ENCODE measurements at regions not wholly inside any gene's neighbourhood (a gene's known extent, or its start where the extent isn't known, plus 50 kb on each side); places are given as distances from the start of the nearest gene placed in this dataset.
A peak's percentile ranks its signal among the peaks of the same experiment; 100 is the strongest.

DNA sequence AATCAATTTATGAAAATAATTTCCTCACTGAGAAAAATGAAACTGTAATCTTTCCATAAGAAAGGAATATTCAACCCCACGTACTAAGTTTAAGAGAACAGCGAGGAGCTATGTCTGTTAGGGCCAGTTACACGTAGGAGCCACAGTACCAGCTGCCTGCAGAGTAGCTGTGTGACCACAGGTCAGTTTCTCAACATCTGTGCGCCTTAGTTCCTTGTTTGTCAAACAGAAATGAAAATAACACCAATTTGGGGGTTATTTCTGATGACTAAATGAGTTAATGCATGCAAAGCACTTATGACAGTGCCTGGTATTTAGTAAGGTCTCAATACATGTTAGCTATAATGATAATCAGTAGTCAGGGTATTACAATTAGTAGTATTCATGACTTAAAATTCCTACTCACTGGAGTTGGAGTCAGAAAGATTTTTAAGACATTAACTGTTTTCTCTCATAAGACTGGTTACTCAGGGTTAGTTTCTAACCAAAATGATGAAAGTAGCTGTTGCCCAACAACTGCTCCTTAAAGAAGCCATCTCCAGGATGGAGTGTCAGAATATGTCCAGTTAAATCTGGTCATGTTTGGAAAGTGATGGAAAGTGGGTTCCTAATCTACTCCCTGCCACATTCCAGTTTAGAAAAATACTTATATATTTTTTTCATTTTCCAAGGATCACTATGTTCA lies 85.8 kb upstream of the ZNF648 start:
- no peak for DNase-seq

- DNase-seq, result no peak
Measured at GRCh38 chr1:182146286-182146685, 84.8 kb upstream of the ZNF648 start.

DNA sequence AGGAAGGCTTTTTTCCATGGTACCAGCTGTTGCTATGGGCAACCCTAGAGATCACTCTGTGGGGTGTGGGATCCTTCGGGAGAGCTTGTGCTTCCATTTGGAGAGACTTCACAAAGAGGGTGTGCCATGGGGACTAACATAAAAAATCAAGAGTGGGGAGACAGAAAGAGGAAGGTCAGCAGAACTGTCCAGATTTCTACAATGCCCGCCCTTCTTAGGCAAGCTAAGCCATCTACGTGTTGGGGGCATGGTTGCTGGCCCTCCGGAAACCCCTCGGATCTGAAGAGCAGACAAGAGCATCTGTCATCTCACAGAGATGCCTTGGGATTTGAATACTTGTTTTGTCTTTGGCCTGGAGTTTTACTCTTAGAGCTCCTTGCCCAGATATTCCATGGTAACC lies 83.9 kb upstream of the ZNF648 start:
- no peak for DNase-seq

GRCh38 chr1:182144646-182145030 lies 83.1 kb upstream of the ZNF648 start:
- DNase-seq, result no peak

DNA sequence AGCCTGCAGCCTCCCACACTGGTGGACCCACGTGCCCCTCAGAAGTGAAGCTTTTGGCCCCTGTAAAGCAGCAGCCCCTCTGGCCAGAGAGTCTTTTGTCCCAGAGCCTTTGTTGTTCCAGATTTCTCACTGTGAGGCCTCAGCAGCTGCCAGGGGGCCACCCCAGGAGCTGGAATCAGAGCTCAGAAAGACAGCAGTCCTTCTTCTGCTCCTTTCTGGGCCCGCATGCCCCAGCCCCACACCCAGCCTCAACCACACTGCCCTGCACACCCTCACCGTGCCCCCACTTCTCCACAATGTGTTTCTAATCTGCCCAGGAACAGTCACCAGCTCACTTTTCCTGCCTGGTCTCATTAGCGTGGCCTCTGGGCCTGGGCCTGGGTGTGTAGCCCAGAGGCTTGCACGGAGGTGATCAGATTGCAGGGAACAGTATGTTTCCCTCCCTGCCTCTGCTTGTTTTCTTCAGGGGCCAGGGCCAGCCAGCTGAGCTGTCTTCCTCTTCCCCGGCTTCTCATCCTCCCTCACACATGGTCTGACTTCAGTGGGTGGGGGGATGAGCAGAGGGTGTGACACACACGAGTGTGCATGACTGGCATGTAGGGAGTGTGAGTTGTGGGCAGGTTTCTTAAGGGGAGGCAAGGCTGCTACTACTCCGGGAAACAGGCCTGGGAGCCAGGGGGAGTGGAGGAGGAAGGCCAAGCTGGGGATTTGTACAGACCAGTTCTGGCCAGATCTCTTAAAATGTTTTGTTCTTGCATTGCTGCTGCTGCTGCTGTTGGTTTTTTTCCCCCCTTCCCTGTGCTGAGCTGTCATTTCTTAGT lies 82.5 kb upstream of the ZNF648 start:
- DNase-seq, result no peak

DNA sequence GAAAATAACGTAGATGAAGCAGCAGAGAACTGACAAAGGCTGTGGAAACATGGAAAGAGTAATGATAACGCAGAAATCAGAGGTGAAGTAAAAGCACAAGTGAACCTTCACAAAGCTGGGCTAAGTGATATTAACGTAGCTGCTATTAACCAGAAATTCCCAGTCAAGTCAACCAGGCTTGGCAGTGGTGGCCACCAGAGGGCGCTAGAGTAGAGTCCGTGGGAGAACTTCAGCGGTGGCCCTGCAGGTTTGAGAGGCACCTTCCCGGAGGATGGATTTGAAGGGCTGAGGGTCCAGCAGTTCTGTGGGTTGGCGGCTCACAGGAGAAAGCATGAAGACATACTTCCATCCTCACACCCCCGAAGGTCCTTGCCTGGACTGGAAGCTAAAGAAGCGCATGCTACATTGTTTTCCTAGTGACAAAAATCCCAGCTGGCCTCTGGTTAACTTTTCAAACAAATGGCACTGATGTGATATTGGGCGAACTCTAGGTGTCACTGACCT lies 81.7 kb upstream of the ZNF648 start:
- DNase-seq, result peak; percentile 76

DNA sequence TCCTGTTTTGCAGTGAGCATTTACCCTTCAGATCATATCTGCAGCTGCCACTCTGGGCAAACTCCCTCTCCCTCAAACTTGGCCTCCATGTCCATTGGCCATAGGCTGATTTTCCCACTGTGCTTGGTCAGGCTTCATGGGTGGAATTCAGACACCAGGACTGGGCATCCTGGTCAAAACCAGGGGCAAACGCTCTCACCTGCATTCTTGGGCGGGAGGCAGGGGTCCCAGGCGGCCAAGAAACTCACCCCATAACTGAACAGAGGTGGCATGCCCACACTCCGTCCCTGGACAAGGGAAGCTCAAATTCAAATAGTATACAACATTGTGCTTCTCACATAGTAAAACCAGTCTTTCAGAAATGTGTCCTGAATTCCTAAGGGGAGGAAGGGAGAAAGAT lies 81.1 kb upstream of the ZNF648 start:
- no peak for DNase-seq

DNA sequence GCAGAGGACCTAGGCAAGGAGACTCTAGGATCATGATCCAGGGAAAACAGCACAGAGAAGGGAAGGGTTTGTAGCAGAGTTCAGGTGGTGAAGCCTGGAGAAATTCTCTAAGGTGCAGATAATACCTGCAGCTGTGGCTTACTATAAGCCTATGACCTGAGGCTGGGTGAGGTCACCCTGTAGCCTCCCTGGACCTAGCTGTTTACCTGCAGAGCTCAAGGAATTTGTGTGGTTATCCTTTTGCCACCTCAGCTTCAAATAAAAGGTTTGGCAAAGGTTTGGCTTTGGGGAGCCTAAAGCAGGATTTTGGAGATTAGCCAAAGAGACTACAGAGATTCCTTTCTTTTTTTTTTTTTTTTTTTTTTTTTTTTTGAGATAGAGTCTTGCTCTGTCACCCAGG lies 79.5 kb upstream of the ZNF648 start:
- no peak for DNase-seq

GRCh38 chr1:182139496-182139895 lies 78.0 kb upstream of the ZNF648 start:
- no peak for DNase-seq

DNA sequence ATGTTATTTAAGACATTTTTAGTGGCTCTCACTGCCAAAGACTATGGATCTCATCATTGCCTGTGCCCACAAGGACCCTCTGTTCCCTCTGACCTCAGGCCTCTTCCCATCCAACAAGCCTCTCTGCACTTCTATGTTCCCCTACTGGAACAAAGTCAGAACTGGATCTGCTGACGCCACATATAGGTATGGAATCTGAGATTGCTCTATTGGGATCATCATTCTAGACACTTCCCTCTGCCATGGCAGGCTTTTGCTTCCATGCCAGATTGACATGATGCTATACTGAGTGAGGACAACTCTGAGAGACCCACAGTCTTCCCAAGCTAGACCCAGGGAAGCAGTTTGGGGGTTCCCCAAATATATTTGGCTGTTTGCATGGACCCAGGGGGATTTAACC lies 76.0 kb upstream of the ZNF648 start:
- no peak for DNase-seq

- no peak for DNase-seq
Measured at GRCh38 chr1:182135946-182136345, 74.4 kb upstream of the ZNF648 start.

GRCh38 chr1:182134257-182134656 lies 72.7 kb upstream of the ZNF648 start:
- no peak for DNase-seq

DNA sequence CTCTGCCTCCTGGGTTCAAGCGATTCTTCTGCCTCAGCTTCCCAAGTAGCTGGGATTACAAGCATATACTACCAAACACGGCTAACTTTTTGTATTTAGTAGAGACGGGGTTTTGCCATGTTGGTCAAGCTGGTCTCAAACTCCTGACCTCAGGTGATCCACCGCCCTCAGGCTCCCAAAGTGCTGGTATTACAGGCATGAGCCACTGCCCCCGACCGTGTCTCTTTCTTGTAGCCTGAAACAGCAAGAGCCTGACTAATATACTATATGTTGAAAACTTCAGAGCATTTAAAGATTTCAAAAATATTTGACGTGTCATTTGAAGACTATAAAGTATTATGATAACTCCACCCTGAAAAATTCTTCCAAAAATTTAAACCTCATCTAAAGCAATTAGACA lies 71.7 kb upstream of the ZNF648 start:
- no peak for DNase-seq

DNA sequence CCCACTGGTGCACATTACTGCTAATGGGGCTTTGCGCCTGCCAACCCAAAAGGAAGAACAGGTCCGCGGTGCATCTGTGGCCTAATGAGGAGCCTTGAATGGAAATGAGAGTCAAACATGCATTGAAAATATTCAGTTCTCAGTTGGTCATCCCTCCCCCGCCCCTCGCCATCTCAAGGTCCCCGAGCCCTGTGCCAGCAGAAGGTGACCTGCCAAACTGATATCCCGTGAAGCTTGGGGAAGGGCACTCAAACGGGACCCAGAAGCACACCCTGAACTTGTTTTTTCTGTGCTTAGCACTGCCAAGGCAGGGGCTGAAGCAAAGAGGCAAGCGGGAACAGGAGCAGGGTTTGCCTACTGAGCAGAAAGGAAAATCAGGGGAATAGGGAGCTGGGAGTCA lies 67.9 kb upstream of the ZNF648 start:
- DNase-seq, result no peak

- no peak for DNase-seq
Measured at GRCh38 chr1:182128502-182128901, 67.0 kb upstream of the ZNF648 start.

DNA sequence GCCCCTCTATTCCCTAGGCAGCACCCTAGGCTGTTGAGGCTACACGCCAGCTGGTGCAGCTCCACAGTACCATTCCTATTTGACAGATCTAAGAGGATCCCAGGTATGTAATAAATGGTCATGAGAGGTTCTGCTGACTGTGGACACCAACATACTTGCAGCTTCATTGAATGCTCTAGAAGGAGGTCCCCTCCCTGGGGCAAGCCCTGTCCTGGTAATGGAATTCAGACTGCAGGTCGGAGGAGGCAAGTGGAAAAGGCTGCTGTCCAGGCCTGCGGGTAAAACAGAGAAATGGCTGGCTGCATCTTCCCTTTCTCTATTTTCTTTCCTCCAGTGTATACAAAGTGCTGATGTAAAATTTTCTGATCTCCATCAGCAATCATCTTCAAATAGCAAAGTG lies 66.1 kb upstream of the ZNF648 start:
- DNase-seq, result no peak

DNA sequence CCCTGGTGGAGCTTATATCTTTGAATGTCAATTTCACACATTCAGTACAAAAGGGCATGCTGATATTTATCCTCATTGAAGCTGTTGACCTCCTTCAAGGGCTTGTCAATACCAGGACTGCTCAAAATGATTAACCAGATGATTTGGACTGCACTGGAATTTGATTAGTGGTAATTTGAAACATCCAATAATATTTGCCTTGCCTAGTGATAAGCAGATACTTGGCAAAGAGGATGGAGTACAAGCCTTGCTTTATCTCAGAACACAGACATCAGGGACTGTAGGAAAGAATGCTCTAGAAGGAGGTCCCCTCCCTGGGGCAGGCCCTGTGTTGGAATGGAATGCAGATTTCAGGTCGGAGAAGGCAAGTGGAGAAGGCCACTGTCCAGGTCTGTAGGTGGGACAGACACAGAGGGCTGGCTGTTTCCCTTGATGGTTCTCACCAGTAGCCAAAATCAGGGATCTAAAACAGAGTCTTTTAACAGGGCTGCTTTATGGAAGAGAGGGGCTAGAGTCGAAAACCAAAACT lies 64.8 kb upstream of the ZNF648 start:
- no peak for DNase-seq

DNA sequence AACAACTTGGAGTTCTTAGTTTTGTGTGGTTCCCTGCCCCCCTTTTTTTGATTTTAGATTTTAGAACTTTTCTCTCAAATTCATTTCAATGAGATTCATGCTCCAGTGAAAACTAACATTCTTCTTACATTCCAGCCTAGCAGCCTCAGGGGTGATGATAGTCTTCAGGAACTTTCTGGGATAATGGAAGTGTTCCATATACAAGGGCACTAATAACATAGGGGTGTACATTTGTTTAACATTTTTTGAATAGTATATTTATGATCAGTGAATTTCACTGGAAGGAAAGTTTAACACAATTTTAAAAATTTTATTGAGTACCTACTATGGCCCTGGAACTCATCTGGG lies 61.4 kb upstream of the ZNF648 start:
- DNase-seq, result no peak

- DNase-seq, result no peak
Measured at GRCh38 chr1:182122256-182122912, 60.9 kb upstream of the ZNF648 start.

- no peak for DNase-seq
Measured at GRCh38 chr1:182121787-182122186, 60.3 kb upstream of the ZNF648 start.

GRCh38 chr1:182120411-182121258 lies 59.1 kb upstream of the ZNF648 start:
- peak; percentile 50 for DNase-seq

DNA sequence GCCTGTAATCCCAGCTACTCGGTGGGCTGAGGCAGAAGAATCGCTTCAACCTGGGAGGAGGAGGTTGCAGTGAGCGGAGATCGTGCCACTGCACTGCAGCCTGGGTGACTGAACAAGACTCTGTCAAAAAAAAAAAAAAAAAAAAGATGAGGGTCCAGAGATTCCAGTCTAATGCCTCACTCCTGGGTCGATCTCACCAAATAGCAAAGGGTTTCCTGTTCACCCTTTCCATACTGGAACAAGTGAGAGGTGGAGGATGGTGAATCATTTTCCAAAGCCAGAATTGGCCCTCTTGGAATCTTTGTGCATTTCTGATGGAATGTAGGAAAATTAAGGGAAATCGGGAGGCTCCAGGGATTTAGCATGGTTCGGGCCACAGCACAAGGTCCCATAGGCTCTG lies 58.1 kb upstream of the ZNF648 start:
- DNase-seq, result no peak

GRCh38 chr1:182118851-182119250 lies 57.3 kb upstream of the ZNF648 start:
- no peak for DNase-seq
